ENCODE measurements at regions not wholly inside any gene's neighbourhood (a gene's known extent, or its start where the extent isn't known, plus 50 kb on each side); places are given as distances from the start of the nearest gene placed in this dataset.
"Not testable (repeated sequence)": the region's sequence is repeated elsewhere in the genome, so short reads cannot be mapped to it uniquely, and the experiment has no call there.

DNA sequence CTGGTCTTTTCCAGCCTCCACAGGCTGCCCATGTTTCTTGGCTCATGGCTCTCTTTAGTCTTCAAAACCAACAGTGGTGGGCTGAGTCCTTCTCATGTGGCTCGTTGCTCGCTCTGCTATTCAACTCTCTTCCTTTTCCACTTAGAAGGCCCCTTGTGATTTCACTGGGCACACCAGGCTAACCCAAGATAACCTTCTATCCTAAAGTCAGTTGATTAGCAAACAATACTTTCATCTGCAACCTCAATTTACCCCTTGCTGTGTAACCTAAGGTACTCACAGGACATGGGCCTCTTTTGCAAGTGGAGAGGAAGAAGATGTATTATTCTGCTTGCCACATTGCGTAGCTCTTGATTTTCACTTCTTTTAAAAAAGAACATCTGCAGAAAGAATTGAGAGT lies 79.6 kb downstream of the UTRN start:
- Histone ChIP-seq H3K4me1 (no peaks in the 10 kb centered on the region), H3K4me3 (no peak overlapping the region), H3K9me3 (no peaks in the 10 kb centered on the region), H3K27me3 (no peaks in the 10 kb centered on the region), H3K36me3 (no peaks in the 10 kb centered on the region), H3K27ac (no peak overlapping the region)
- no peak for DNase-seq
- intact Hi-C loops (cut with DNase I; ENCODE audit: low total_unique reads): no loop called here
- TF ChIP-seq, protein P1, sequence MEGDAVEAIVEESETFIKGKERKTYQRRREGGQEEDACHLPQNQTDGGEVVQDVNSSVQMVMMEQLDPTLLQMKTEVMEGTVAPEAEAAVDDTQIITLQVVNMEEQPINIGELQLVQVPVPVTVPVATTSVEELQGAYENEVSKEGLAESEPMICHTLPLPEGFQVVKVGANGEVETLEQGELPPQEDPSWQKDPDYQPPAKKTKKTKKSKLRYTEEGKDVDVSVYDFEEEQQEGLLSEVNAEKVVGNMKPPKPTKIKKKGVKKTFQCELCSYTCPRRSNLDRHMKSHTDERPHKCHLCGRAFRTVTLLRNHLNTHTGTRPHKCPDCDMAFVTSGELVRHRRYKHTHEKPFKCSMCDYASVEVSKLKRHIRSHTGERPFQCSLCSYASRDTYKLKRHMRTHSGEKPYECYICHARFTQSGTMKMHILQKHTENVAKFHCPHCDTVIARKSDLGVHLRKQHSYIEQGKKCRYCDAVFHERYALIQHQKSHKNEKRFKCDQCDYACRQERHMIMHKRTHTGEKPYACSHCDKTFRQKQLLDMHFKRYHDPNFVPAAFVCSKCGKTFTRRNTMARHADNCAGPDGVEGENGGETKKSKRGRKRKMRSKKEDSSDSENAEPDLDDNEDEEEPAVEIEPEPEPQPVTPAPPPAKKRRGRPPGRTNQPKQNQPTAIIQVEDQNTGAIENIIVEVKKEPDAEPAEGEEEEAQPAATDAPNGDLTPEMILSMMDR (IDR thresholded peaks at IDR 0.05): no peak
- no peak for TF ChIP-seq POLR2A (IDR thresholded peaks at IDR 0.05)

DNA sequence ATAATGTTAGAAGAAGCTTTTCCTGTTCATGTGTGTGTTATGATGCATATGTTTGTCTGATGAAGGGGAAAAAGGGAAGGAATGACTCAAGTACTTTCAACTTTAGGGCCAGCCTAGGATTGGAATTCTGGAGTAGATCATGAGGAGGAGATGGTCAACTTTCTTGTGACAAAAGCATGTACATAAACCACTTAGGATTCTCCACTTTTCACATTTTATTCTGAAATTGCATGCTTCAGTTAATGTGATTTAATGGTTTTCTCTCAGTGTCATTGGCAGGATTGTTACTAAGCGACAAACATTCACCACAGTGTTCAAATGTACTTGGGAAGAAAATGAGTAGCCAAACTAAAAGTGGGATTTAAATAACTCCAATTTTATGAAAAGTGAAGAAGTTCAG lies 80.1 kb downstream of the UTRN start:
- Histone ChIP-seq H3K27me3 (no peaks in the 10 kb centered on the region), H3K4me1 (no peaks in the 10 kb centered on the region), H3K9me3 (no peaks in the 10 kb centered on the region), H3K27ac (no peak overlapping the region), H3K36me3 (no peaks in the 10 kb centered on the region), H3K4me3 (no peak overlapping the region)
- DNase-seq: no peak
- intact Hi-C loops (cut with DNase I; ENCODE audit: low total_unique reads): no loop called here
- TF ChIP-seq POLR2A (IDR thresholded peaks at IDR 0.05): no peak
- TF ChIP-seq, protein P1 (IDR thresholded peaks at IDR 0.05): no peak

- DNase-seq; H3K27ac ChIP-seq; H3K36me3 ChIP-seq; H3K9me3 ChIP-seq; intact Hi-C loops (cut with DNase I; ENCODE audit: low total_unique reads); H3K4me3 ChIP-seq; H3K27me3 ChIP-seq; H3K4me1 ChIP-seq: not testable (repeated sequence)
Measured at GRCh38 chr6:144369696-144370095, 84.6 kb downstream of the UTRN start.

DNA sequence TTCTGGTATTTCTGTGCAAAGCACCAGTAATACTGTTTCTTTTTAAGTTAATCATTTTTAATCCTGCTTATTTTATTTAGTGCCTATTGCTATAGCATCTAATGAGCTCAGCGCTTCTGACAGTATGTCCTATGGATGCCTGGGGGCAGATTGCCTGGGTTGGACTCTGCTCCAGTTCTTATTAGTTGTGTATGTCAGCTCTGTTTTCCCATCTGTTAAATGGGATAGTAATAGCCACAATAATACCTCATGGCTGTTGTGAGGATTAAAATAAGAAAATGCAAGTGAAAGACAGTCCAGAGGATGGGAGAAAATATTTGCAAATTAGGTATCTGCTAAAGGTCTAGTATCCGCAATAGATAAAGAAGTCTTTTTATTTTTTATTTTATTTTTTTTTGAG lies 87.0 kb downstream of the UTRN start:
- no peak for TF ChIP-seq POLR2A (IDR thresholded peaks at IDR 0.05)
- TF ChIP-seq, protein P1 (IDR thresholded peaks at IDR 0.05): no peak
- H3K4me1 ChIP-seq: peaks cover 0 to under 1% of the 10 kb centered on the region in 2 donors
- no peak overlapping the region for H3K27ac ChIP-seq
- no peaks in the 10 kb centered on the region for H3K27me3 ChIP-seq
- H3K9me3 ChIP-seq: no peaks in the 10 kb centered on the region
- no peaks in the 10 kb centered on the region for H3K36me3 ChIP-seq
- no peak for DNase-seq
- intact Hi-C loops (cut with DNase I; ENCODE audit: low total_unique reads): no loop called here
- H3K4me3 ChIP-seq: no peak overlapping the region

- TF ChIP-seq, protein P1 (IDR thresholded peaks at IDR 0.05): no peak
- TF ChIP-seq POLR2A (IDR thresholded peaks at IDR 0.05): no peak
- DNase-seq: no peak
- H3K4me1 ChIP-seq: peaks cover 0 to 5% of the 10 kb centered on the region in 2 donors
- H3K36me3 ChIP-seq: no peaks in the 10 kb centered on the region
- no peak overlapping the region for H3K27ac ChIP-seq
- intact Hi-C loops (cut with DNase I; ENCODE audit: low total_unique reads): no loop called here
- H3K4me3 ChIP-seq: no peak overlapping the region
- no peaks in the 10 kb centered on the region for H3K9me3 ChIP-seq
- H3K27me3 ChIP-seq: no peaks in the 10 kb centered on the region
Measured at GRCh38 chr6:144372611-144373594, 87.8 kb downstream of the UTRN start.

DNA sequence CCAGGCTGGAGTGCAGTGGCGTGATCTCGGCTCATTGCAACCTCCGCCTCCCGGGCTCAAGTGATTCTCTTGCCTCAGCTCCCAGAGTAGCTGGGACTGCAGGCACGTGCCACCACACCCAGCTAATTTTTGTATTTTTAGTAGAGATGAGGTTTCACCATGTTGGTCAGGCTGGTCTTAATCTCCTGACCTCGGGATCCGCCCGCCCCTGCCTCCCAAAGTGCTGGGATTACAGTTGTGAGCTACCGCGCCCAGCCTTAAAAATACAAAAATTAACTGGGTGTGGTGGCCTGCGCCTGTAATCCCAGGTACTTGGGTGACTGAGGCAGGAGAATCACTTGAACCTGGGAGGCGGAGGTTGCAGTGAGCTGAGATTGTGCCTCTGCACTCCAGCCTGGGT lies 89.4 kb downstream of the UTRN start:
- H3K4me1 ChIP-seq; intact Hi-C loops (cut with DNase I; ENCODE audit: low total_unique reads); H3K4me3 ChIP-seq; H3K9me3 ChIP-seq; DNase-seq; H3K27ac ChIP-seq; H3K27me3 ChIP-seq; H3K36me3 ChIP-seq: not testable (repeated sequence)
